Muscle layer of duodenum (tissue), 2 donors: ENCODE measurements at regions not wholly inside any gene's neighbourhood (a gene's known extent, or its start where the extent isn't known, plus 50 kb on each side); places are given as distances from the start of the nearest gene placed in this dataset.

Experiments
- H3K27ac ChIP-seq: one replicate; pipeline ENCODE4 v1.7.0; 2013; ENCODE audit warnings: mild to moderate bottlenecking, low read length
- H3K27me3 ChIP-seq: one replicate; pipeline ENCODE4 v1.7.0; 2013; ENCODE audit warnings: low read depth, mild to moderate bottlenecking, control low read depth, low read length
- H3K36me3 ChIP-seq, 2 donors: one replicate each; pipeline ENCODE4 v1.7.0; 2013; ENCODE audit warnings: low read length in 2 of 2, control low read depth in 1 of 2, mild to moderate bottlenecking in 1 of 2; ENCODE audit not compliant: insufficient read depth in 2 of 2, control insufficient read depth in 1 of 2
- H3K4me1 ChIP-seq, 2 donors: one replicate each; pipeline ENCODE4 v1.7.0; 2013; ENCODE audit warnings: low read length in 2 of 2, mild to moderate bottlenecking in 2 of 2, control low read depth in 1 of 2, moderate library complexity in 1 of 2; ENCODE audit not compliant: insufficient read depth in 2 of 2, control insufficient read depth in 1 of 2
- H3K4me3 ChIP-seq, 2 donors: one replicate each; pipeline ENCODE4 v1.7.0; 2013; ENCODE audit warnings: low read length in 2 of 2, low read depth in 1 of 2, mild to moderate bottlenecking in 1 of 2
- H3K9me3 ChIP-seq, 2 donors: one replicate each; pipeline ENCODE4 v1.7.0; 2013; ENCODE audit warnings: low read length in 2 of 2, control low read depth in 1 of 2, mild to moderate bottlenecking in 1 of 2; ENCODE audit not compliant: control insufficient read depth in 1 of 2
- donor health status: healthy.

GRCh38 chrX:39245024-39245423 is 443.8 kb downstream of the MID1IP1 start:
- Histone ChIP-seq H3K36me3 (no peaks in the 10 kb centered on the region), H3K9me3 (no peaks in the 10 kb centered on the region), H3K27ac (no peak overlapping the region), H3K27me3 (no peaks in the 10 kb centered on the region), H3K4me3 (no peak overlapping the region), H3K4me1 (no peaks in the 10 kb centered on the region)

DNA sequence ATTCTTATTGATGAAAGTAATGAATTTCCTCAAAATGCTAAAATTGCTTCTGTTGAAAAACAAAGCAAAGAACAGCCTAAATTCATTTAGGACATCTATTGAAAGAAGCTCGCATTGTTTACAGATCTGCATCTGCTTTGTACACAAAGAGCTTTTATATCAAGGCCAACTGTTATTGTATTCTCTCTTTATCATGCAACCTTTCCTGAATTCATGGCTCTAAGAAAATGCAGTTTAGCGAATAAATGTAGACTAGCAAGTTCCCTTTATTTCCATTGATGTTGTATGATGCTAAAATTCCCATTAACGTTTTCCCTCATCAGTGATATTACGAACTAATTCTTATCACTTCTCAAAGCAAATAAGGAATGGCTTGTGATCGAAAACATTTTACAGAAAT is 446.3 kb downstream of the MID1IP1 start:
- Histone ChIP-seq H3K27ac (no peak overlapping the region), H3K4me3 (no peak overlapping the region), H3K27me3 (no peaks in the 10 kb centered on the region), H3K9me3 (no peaks in the 10 kb centered on the region), H3K36me3 (no peaks in the 10 kb centered on the region), H3K4me1 (no peaks in the 10 kb centered on the region)

GRCh38 chrX:39248330-39248729 is 447.1 kb downstream of the MID1IP1 start:
- Histone ChIP-seq H3K27ac (no peak overlapping the region), H3K36me3 (no peaks in the 10 kb centered on the region), H3K4me1 (no peaks in the 10 kb centered on the region), H3K4me3 (no peak overlapping the region), H3K9me3 (no peaks in the 10 kb centered on the region), H3K27me3 (no peaks in the 10 kb centered on the region)

DNA sequence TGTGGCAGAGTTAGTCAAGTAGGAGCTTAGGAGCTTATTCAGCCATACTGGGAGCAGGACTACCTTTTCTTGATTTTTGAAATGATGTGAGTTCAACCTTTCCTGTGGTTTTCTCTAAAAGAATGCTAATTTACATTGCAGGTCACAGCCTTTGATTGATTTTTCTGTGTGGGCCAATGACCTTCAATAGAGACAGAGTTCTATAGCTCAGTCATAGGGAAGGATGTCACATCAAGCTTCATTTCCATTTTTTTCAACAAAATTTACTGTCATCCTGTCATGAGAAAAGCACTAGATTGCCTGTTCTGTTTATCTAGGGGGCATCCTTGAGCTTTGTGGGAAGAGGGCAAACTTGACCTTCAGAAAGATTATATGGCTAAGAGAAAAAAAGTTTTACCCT is 448.7 kb downstream of the MID1IP1 start:
- Histone ChIP-seq H3K4me1 (no peaks in the 10 kb centered on the region), H3K27ac (no peak overlapping the region), H3K4me3 (no peak overlapping the region), H3K36me3 (no peaks in the 10 kb centered on the region), H3K9me3 (no peaks in the 10 kb centered on the region), H3K27me3 (no peaks in the 10 kb centered on the region)

GRCh38 chrX:39251995-39252394 is 450.7 kb downstream of the MID1IP1 start:
- no peak overlapping the region for H3K4me3 ChIP-seq
- H3K4me1 ChIP-seq = no peaks in the 10 kb centered on the region
- H3K36me3 ChIP-seq = no peaks in the 10 kb centered on the region
- H3K9me3 ChIP-seq = no peaks in the 10 kb centered on the region
- H3K27me3 ChIP-seq = no peaks in the 10 kb centered on the region
- no peak overlapping the region for H3K27ac ChIP-seq

- Histone ChIP-seq H3K27me3 (no peaks in the 10 kb centered on the region), H3K36me3 (no peaks in the 10 kb centered on the region), H3K4me3 (no peak overlapping the region), H3K9me3 (no peaks in the 10 kb centered on the region), H3K27ac (no peak overlapping the region), H3K4me1 (no peaks in the 10 kb centered on the region)
These were observed 452.3 kb downstream of the MID1IP1 start for GRCh38 chrX:39253551-39253950.

DNA sequence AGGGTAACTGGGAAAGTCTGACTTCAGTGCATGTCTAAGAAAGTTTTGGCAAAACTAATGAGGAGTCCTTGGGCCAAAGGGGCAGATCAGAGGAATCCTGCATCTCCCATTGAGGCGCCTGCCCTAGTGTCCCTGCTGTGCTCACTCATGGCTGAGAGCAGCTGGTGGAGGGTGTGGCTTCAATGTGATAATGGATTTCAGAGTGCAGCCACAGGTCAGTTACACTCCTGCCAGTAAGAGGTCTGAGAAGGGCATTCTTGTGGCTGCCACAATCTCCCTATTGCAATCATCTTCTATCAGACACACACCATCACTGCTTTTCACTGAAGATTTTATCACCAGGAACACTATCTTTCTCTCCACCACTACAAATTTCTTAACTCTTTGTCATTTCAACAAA is 457.1 kb downstream of the MID1IP1 start:
- no peaks in the 10 kb centered on the region for H3K27me3 ChIP-seq
- no peaks in the 10 kb centered on the region for H3K36me3 ChIP-seq
- no peak overlapping the region for H3K4me3 ChIP-seq
- no peak overlapping the region for H3K27ac ChIP-seq
- no peaks in the 10 kb centered on the region for H3K9me3 ChIP-seq
- no peaks in the 10 kb centered on the region for H3K4me1 ChIP-seq

- no peak overlapping the region for H3K27ac ChIP-seq
- no peaks in the 10 kb centered on the region for H3K36me3 ChIP-seq
- H3K4me3 ChIP-seq = no peak overlapping the region
- no peaks in the 10 kb centered on the region for H3K9me3 ChIP-seq
- no peaks in the 10 kb centered on the region for H3K27me3 ChIP-seq
- H3K4me1 ChIP-seq = no peaks in the 10 kb centered on the region
These were observed 459.7 kb downstream of the MID1IP1 start for GRCh38 chrX:39260965-39261364.

DNA sequence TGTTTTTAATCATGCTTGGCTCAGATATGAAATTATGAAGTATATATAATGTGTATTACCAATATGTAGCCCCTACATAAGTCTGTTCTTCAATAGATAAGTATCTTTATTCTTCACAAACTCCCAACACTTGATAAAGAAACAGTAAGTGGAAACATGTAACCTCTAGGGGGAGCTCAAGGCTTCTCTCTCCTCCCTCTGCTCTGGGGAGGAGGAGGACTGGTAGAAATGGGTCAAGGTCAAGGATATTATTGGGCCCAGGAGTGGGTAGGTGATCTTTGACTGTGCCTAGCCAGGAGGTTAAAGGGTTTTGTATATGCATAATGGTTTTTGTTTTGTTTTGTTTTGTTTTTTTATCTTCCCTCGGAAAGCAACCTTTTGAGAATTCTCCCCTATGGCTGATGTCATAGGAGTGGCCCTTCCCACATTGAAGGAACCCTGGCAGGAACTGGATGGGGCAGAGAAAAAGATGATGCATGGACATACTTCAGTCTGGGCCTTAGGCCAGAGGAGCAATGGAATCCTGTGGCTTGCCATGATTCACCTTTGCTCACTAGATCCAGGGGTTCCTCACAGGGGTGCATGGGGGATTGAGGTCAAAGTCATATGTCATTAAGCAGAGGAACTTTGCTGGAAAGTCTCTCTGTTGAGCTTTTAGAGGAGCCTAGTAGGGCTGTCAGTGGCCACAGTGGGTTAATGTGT is 460.3 kb downstream of the MID1IP1 start:
- H3K27ac ChIP-seq = no peak overlapping the region
- no peaks in the 10 kb centered on the region for H3K4me1 ChIP-seq
- H3K27me3 ChIP-seq = no peaks in the 10 kb centered on the region
- H3K36me3 ChIP-seq = no peaks in the 10 kb centered on the region
- no peak overlapping the region for H3K4me3 ChIP-seq
- no peaks in the 10 kb centered on the region for H3K9me3 ChIP-seq

DNA sequence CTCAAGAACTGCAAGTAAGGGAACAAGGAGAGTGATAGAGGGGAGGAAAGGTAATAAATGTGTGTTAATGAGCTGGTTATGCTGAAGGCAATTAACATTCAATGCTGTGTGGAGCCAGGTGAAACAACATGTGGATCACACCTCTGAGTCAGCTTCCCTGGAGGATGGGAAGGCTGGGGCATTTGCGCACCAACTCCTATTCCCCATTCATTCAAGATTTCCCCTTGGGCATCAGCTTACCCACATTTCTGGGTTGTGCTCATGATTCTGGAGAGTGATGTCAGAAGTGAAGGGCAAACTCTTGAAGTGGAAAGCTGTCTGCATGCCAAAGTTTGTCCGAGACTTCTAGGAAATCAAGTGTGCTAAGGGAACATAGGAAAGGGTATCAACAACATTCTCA is 461.4 kb downstream of the MID1IP1 start:
- H3K9me3 ChIP-seq = no peaks in the 10 kb centered on the region
- H3K36me3 ChIP-seq = no peaks in the 10 kb centered on the region
- H3K4me3 ChIP-seq = no peak overlapping the region
- H3K4me1 ChIP-seq = no peaks in the 10 kb centered on the region
- H3K27ac ChIP-seq = no peak overlapping the region
- no peaks in the 10 kb centered on the region for H3K27me3 ChIP-seq

- Histone ChIP-seq H3K36me3 (no peaks in the 10 kb centered on the region), H3K9me3 (no peaks in the 10 kb centered on the region), H3K27ac (no peak overlapping the region), H3K4me3 (no peak overlapping the region), H3K4me1 (no peaks in the 10 kb centered on the region), H3K27me3 (no peaks in the 10 kb centered on the region)
These were observed 462.8 kb downstream of the MID1IP1 start for GRCh38 chrX:39264023-39264422.

DNA sequence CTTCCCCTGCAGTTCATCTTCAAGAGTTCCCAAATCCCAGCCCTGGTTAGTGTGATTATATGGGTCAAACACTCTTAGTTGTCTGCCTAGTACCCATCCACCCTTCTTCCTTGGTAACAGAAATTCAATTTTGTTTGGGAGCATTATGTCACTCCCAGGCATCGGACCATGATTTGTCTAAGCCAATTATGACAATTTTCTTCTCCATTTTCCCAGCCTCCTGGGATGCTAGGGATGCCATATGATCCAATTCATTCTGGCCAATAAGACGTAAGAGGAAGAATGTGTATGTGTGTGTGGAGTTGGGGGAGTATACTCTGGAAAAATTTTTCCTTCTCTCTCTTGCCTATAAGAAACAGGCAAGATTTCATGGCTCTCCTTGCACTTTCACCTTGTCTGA is 465.9 kb downstream of the MID1IP1 start:
- Histone ChIP-seq H3K27ac (no peak overlapping the region), H3K27me3 (no peaks in the 10 kb centered on the region), H3K9me3 (no peaks in the 10 kb centered on the region), H3K4me1 (no peaks in the 10 kb centered on the region), H3K36me3 (no peaks in the 10 kb centered on the region), H3K4me3 (no peak overlapping the region)
